HepG2 (cell line): ENCODE measurements at regions not wholly inside any gene's neighbourhood (a gene's known extent, or its start where the extent isn't known, plus 50 kb on each side); places are given as distances from the start of the nearest gene placed in this dataset.

ENCODE experiments used
- ATAC-seq: fragments of 200-7000 bp; cut with Tn5 transposase; 3 replicates; pipeline ENCODE4 v1.9.1; 2020; ENCODE audit warnings: mild to moderate bottlenecking, moderate library complexity
- BruUV-seq: library from RNA; stranded (reverse); fragments of 400-500 nt; replicated peaks from 2 replicates; lab custom pipeline; 2021; lab: Mats Ljungman, UMichigan
- CTCF ChIA-PET: fragments of 300-600 bp; formaldehyde crosslinking; extraction: SDS; loops from one replicate; lab custom pipeline; 2021; ENCODE audit warnings: low total read pairs, inconsistent platforms, low intra/inter-chr PET ratio; lab: Yijun Ruan, JAX
- POLR2A ChIA-PET: fragments of 350-600 bp; sonication (Branson Sonifier 250); formaldehyde crosslinking; loops from one replicate; lab custom pipeline; 2020; ENCODE audit warnings: antibody characterized with exemption, inconsistent platforms; lab: Yijun Ruan, JAX
- DNase-seq: peaks from one replicate; pipeline ENCODE4 v3.0.0-alpha.2; 2015; ENCODE audit warnings: low spot score
- FAIRE-seq: peaks from 3 replicates; lab custom pipeline; 2011; peaks lifted over from hg19 to GRCh38; lab: Jason Lieb, UNC
- H2AFZ ChIP-seq: one replicate; pipeline ENCODE4 v1.6.1; 2011; ENCODE audit warnings: low read length, inconsistent platforms
- H3K27ac ChIP-seq: fragments of 300-600 bp; 3 replicates; pipeline ENCODE4 v1.8.0; 2011; ENCODE audit warnings: mixed run types, mild to moderate bottlenecking, mixed read lengths, low read length, inconsistent platforms; ENCODE audit not compliant: insufficient read depth; ENCODE audit errors: extremely low read length
- H3K27me3 ChIP-seq, 2 experiments: fragments of 200-600 bp in 1 of 2; 2 replicates in 1 of 2; 3 replicates in 1 of 2; pipeline versions ENCODE4 v1.6.0 to v1.8.0; 2011; ENCODE audit warnings: low read length in 2 of 2, mild to moderate bottlenecking in 2 of 2, moderate library complexity in 2 of 2, inconsistent platforms in 1 of 2; ENCODE audit not compliant: insufficient read depth in 2 of 2, control insufficient read depth in 1 of 2
- H3K36me3 ChIP-seq, 2 experiments: fragments of 200-600 bp in 1 of 2; replicated peaks in 1 of 2; 2 replicates in 1 of 2; 3 replicates in 1 of 2; pipeline versions ENCODE4 v1.5.1 to v1.8.0; 2011; ENCODE audit warnings: low read length in 2 of 2, inconsistent platforms in 1 of 2; ENCODE audit not compliant: insufficient read depth in 2 of 2, control insufficient read depth in 1 of 2
- H3K4me1 ChIP-seq: 2 replicates; pipeline ENCODE4 v1.5.1; 2012; ENCODE audit warnings: low read length, inconsistent platforms; ENCODE audit not compliant: insufficient read depth
- H3K4me2 ChIP-seq: 2 replicates; pipeline ENCODE4 v1.6.0; 2011; ENCODE audit warnings: low read depth, low read length, inconsistent platforms
- H3K4me3 ChIP-seq, 3 experiments: fragments of 200-600 bp in 1 of 3; sonication (generic), shearing (Covaris generic) in 1 of 3; replicated peaks in 1 of 3; 2 replicates each; pipeline ENCODE4 v1.5.1; 2011 to 2016; ENCODE audit warnings: low read length in 3 of 3, inconsistent platforms in 2 of 3, low read depth in 2 of 3, mild to moderate bottlenecking in 2 of 3, control low read depth in 1 of 3, mixed read lengths in 1 of 3; ENCODE audit not compliant: insufficient read depth in 1 of 3
- H3K79me2 ChIP-seq: one replicate; pipeline ENCODE4 v1.6.1; 2011; ENCODE audit warnings: low read length, inconsistent platforms; ENCODE audit not compliant: insufficient read depth
- H3K9ac ChIP-seq: 2 replicates; pipeline ENCODE4 v1.6.0; 2011; ENCODE audit warnings: mild to moderate bottlenecking, low read depth, low read length, inconsistent platforms; ENCODE audit not compliant: insufficient read depth
- H3K9me3 ChIP-seq: 2 replicates; pipeline ENCODE4 v1.5.1; 2012; ENCODE audit warnings: mild to moderate bottlenecking, low read length
- H4K20me1 ChIP-seq: 2 replicates; pipeline ENCODE4 v1.6.0; 2011; ENCODE audit warnings: inconsistent platforms, mild to moderate bottlenecking, low read length, moderate library complexity; ENCODE audit not compliant: insufficient read depth
- CTCF ChIP-seq: sonication (generic); formaldehyde crosslinking; IDR thresholded peaks from 2 replicates; pipeline ENCODE4 v1.5.0; 2020; ENCODE audit warnings: mild to moderate bottlenecking, missing genetic modification reagents, moderate library complexity
- DNMT1 ChIP-seq: sonication (generic); formaldehyde crosslinking; IDR thresholded peaks from 2 replicates; pipeline ENCODE4 v1.5.1; 2020; ENCODE audit warnings: mild to moderate bottlenecking, missing genetic modification reagents
- HOXA3 ChIP-seq: sonication (generic); formaldehyde crosslinking; IDR thresholded peaks from 2 replicates; pipeline ENCODE4 v1.5.0; 2020; ENCODE audit warnings: missing genetic modification reagents
- HOXA7 ChIP-seq: sonication (generic); formaldehyde crosslinking; IDR thresholded peaks from 2 replicates; pipeline ENCODE4 v1.8.1; 2022; ENCODE audit warnings: mild to moderate bottlenecking, missing genetic modification reagents, moderate library complexity
- KAT7 ChIP-seq: IDR thresholded peaks from 2 replicates; pipeline ENCODE4 v1.6.1; 2018; ENCODE audit warnings: borderline replicate concordance, missing compliant biosample characterization
- PCBP2 ChIP-seq: fragments of 200-400 bp; formaldehyde crosslinking; optimal IDR thresholded peaks from 2 replicates; pipeline ENCODE3; 2018; ENCODE audit warnings: low read length, low read depth; ENCODE audit not compliant: poor library complexity, severe bottlenecking
- RAD21 ChIP-seq: fragments of 450-650 bp; formaldehyde crosslinking; IDR thresholded peaks from 2 replicates; pipeline ENCODE4 v1.5.0; 2020; ENCODE audit warnings: mild to moderate bottlenecking
- SMC3 ChIP-seq: IDR thresholded peaks from 2 replicates; pipeline ENCODE4 v1.6.1; 2011; ENCODE audit warnings: low read length, improper control_type of control experiment
- STAG1 ChIP-seq: sonication (generic); formaldehyde crosslinking; IDR thresholded peaks from 2 replicates; pipeline ENCODE4 v1.4.0; 2020; ENCODE audit warnings: missing genetic modification reagents
- TBX2 ChIP-seq: sonication (generic); formaldehyde crosslinking; IDR thresholded peaks from 2 replicates; pipeline ENCODE4 v1.5.0; 2020; ENCODE audit warnings: missing genetic modification reagents, mild to moderate bottlenecking, borderline replicate concordance
- ZBED4 ChIP-seq: sonication (generic); formaldehyde crosslinking; IDR thresholded peaks from 2 replicates; pipeline ENCODE4 v1.4.0; 2020; ENCODE audit warnings: missing genetic modification reagents, borderline replicate concordance
- ZNF33B ChIP-seq: sonication (generic); formaldehyde crosslinking; IDR thresholded peaks from 2 replicates; pipeline ENCODE4 v1.5.1; 2020; ENCODE audit warnings: mild to moderate bottlenecking, missing genetic modification reagents
- ZNF547 ChIP-seq: sonication (generic); formaldehyde crosslinking; IDR thresholded peaks from 2 replicates; pipeline ENCODE4 v1.5.1; 2020; ENCODE audit warnings: mild to moderate bottlenecking, missing genetic modification reagents
- ZNF790 ChIP-seq: sonication (generic); formaldehyde crosslinking; IDR thresholded peaks from 2 replicates; pipeline ENCODE4 v1.8.0; 2022; ENCODE audit warnings: missing genetic modification reagents, mild to moderate bottlenecking, borderline replicate concordance
- WGBS: methylation state at CpG from one replicate; pipeline ENCODE4 v1.1.6; 2017; ENCODE audit warnings: low lambda C conversion rate; 5-methylcytosine and 5-hydroxymethylcytosine counted together
- in situ Hi-C: cut with HindIII; loops from 2 replicates; pipeline ENCODE4 v1.10.0; 2017; ENCODE audit warnings: low pct_unique_long_range_greater_than_20kb; ENCODE audit not compliant: extremely low pct_ligation_motif_present
- intact Hi-C: fragments of 100-400 bp; cut with micrococcal nuclease; formaldehyde crosslinking; loops from one replicate; pipeline ENCODE4 v1.10.0; 2022; ENCODE audit not compliant: unreplicated experiment

GRCh38 chr20:12207875-12208274, 290.2 kb downstream of the BTBD3 start:
- in situ Hi-C loops = loop anchor here (5.0 kb wide), 1 partner anchor 531 kb away; no protein-coding TSS in a partner anchor
- POLR2A ChIA-PET = no interaction called here

More at GRCh38 chr20:12207875-12208274, 290.2 kb downstream of the BTBD3 start:
- H3K9me3 ChIP-seq = peaks cover 11% of the 10 kb centered on the region; the same call in 1 of the 2 replicates
- FAIRE-seq = peak; percentile 84
- no peaks in the 10 kb centered on the region for H3K36me3 ChIP-seq
- DNase-seq = peak; percentile 44
- H3K4me3 ChIP-seq = no peak overlapping the region
- ATAC-seq = peak; percentile 95
- no peaks in the 10 kb centered on the region for H4K20me1 ChIP-seq
- CTCF ChIA-PET = interaction anchor here (2.9 kb wide), 1 partner anchor 531 kb away, joined by 25 read pairs; no protein-coding TSS in a partner anchor
- intact Hi-C loops = loop anchor here (1.0 kb wide), 2 partner anchors 196 to 532 kb away; no protein-coding TSS in a partner anchor
- H3K4me2 ChIP-seq = no peak overlapping the region
- H3K4me1 ChIP-seq = no peaks in the 10 kb centered on the region
- no TSS peak for BruUV-seq
- TF ChIP-seq RAD21 (CRISPR knock-in tag) (peak; percentile 49), HOXA7 (CRISPR knock-in tag) (no peak), TBX2 (CRISPR knock-in tag) (no peak), DNMT1 (CRISPR knock-in tag) (no peak), ZNF790 (CRISPR knock-in tag) (no peak), SMC3 (peak; percentile 82; the same call in 1 of the 2 replicates), ZNF547 (CRISPR knock-in tag) (no peak), CTCF (CRISPR knock-in tag) (peak; percentile 63), KAT7 (CRISPR knock-in tag) (no peak), ZNF33B (CRISPR knock-in tag) (peak; percentile 41; the same call in 1 of the 2 replicates), STAG1 (CRISPR knock-in tag) (peak; percentile 64), PCBP2 (no peak), HOXA3 (CRISPR knock-in tag) (no peak), ZBED4 (no peak)
- no peaks in the 10 kb centered on the region for H3K27me3 ChIP-seq
- no peak overlapping the region for H3K9ac ChIP-seq
- H3K27ac ChIP-seq = no peak overlapping the region
- H3K79me2 ChIP-seq = no peaks in the 10 kb centered on the region
- 2% methylated on average over 1 of the region's 1 CpG for WGBS
- H2AFZ ChIP-seq = no peak overlapping the region
